ENCODE measurements at regions not wholly inside any gene's neighbourhood (a gene's known extent, or its start where the extent isn't known, plus 50 kb on each side); places are given as distances from the start of the nearest gene placed in this dataset.

- Mint-ChIP-seq H3K4me3 (no peak overlapping the region), H3K36me3 (ENCODE audit: low read depth) (no peaks in the 10 kb centered on the region), H3K27ac (no peak overlapping the region), H3K9me3 (peaks cover 10% of the 10 kb centered on the region), H3K4me1 (ENCODE audit: low read depth) (no peaks in the 10 kb centered on the region), H3K27me3 (ENCODE audit: low read depth) (no peaks in the 10 kb centered on the region)
- DNase-seq (ENCODE audit: low spot score): no peak
Observed at GRCh38 chr5:174364676-174365075, 319.2 kb downstream of the NSG2 start.

- Mint-ChIP-seq H3K27me3 (ENCODE audit: low read depth) (no peaks in the 10 kb centered on the region), H3K9me3 (no peaks in the 10 kb centered on the region), H3K4me1 (ENCODE audit: low read depth) (no peaks in the 10 kb centered on the region), H3K4me3 (no peak overlapping the region), H3K27ac (no peak overlapping the region), H3K36me3 (ENCODE audit: low read depth) (no peaks in the 10 kb centered on the region)
- no peak for DNase-seq (ENCODE audit: low spot score)
Observed at GRCh38 chr5:174371600-174372094, 326.1 kb downstream of the NSG2 start.

- no peak for DNase-seq (ENCODE audit: low spot score)
- H3K27ac Mint-ChIP-seq: no peak overlapping the region
- no peaks in the 10 kb centered on the region for H3K4me1 Mint-ChIP-seq (ENCODE audit: low read depth)
- H3K36me3 Mint-ChIP-seq (ENCODE audit: low read depth): no peaks in the 10 kb centered on the region
- H3K9me3 Mint-ChIP-seq: no peaks in the 10 kb centered on the region
- H3K27me3 Mint-ChIP-seq (ENCODE audit: low read depth): no peaks in the 10 kb centered on the region
- no peak overlapping the region for H3K4me3 Mint-ChIP-seq
Observed at GRCh38 chr5:174374206-174374605, 328.7 kb downstream of the NSG2 start.

- Mint-ChIP-seq H3K27me3 (ENCODE audit: low read depth) (no peaks in the 10 kb centered on the region), H3K36me3 (ENCODE audit: low read depth) (no peaks in the 10 kb centered on the region), H3K9me3 (no peaks in the 10 kb centered on the region), H3K4me1 (ENCODE audit: low read depth) (no peaks in the 10 kb centered on the region), H3K4me3 (no peak overlapping the region), H3K27ac (no peak overlapping the region)
- DNase-seq (ENCODE audit: low spot score): no peak
Observed at GRCh38 chr5:174376056-174376455, 330.6 kb downstream of the NSG2 start.

GRCh38 chr5:174376726-174377373 is 331.3 kb downstream of the NSG2 start:
- no peaks in the 10 kb centered on the region for H3K4me1 Mint-ChIP-seq (ENCODE audit: low read depth)
- no peaks in the 10 kb centered on the region for H3K9me3 Mint-ChIP-seq
- no peak overlapping the region for H3K27ac Mint-ChIP-seq
- no peak overlapping the region for H3K4me3 Mint-ChIP-seq
- no peaks in the 10 kb centered on the region for H3K27me3 Mint-ChIP-seq (ENCODE audit: low read depth)
- DNase-seq (ENCODE audit: low spot score): no peak
- no peaks in the 10 kb centered on the region for H3K36me3 Mint-ChIP-seq (ENCODE audit: low read depth)

- H3K4me3 Mint-ChIP-seq: no peak overlapping the region
- no peaks in the 10 kb centered on the region for H3K9me3 Mint-ChIP-seq
- no peaks in the 10 kb centered on the region for H3K36me3 Mint-ChIP-seq (ENCODE audit: low read depth)
- no peaks in the 10 kb centered on the region for H3K4me1 Mint-ChIP-seq (ENCODE audit: low read depth)
- H3K27ac Mint-ChIP-seq: no peak overlapping the region
- no peak for DNase-seq (ENCODE audit: low spot score)
- H3K27me3 Mint-ChIP-seq (ENCODE audit: low read depth): no peaks in the 10 kb centered on the region
Observed at GRCh38 chr5:174378121-174378874, 332.8 kb downstream of the NSG2 start.

- no peak overlapping the region for H3K4me3 Mint-ChIP-seq
- H3K27me3 Mint-ChIP-seq (ENCODE audit: low read depth): no peaks in the 10 kb centered on the region
- H3K36me3 Mint-ChIP-seq (ENCODE audit: low read depth): no peaks in the 10 kb centered on the region
- H3K4me1 Mint-ChIP-seq (ENCODE audit: low read depth): no peaks in the 10 kb centered on the region
- H3K9me3 Mint-ChIP-seq: no peaks in the 10 kb centered on the region
- no peak for DNase-seq (ENCODE audit: low spot score)
- no peak overlapping the region for H3K27ac Mint-ChIP-seq
Observed at GRCh38 chr5:174380311-174380710, 334.8 kb downstream of the NSG2 start.

GRCh38 chr5:174381241-174381640 is 335.7 kb downstream of the NSG2 start:
- Mint-ChIP-seq H3K9me3 (no peaks in the 10 kb centered on the region), H3K27me3 (ENCODE audit: low read depth) (no peaks in the 10 kb centered on the region), H3K27ac (no peak overlapping the region), H3K4me3 (no peak overlapping the region), H3K36me3 (ENCODE audit: low read depth) (no peaks in the 10 kb centered on the region), H3K4me1 (ENCODE audit: low read depth) (no peaks in the 10 kb centered on the region)
- no peak for DNase-seq (ENCODE audit: low spot score)

- no peaks in the 10 kb centered on the region for H3K9me3 Mint-ChIP-seq
- H3K27ac Mint-ChIP-seq: no peak overlapping the region
- H3K27me3 Mint-ChIP-seq (ENCODE audit: low read depth): no peaks in the 10 kb centered on the region
- no peaks in the 10 kb centered on the region for H3K36me3 Mint-ChIP-seq (ENCODE audit: low read depth)
- H3K4me1 Mint-ChIP-seq (ENCODE audit: low read depth): no peaks in the 10 kb centered on the region
- no peak for DNase-seq (ENCODE audit: low spot score)
- no peak overlapping the region for H3K4me3 Mint-ChIP-seq
Observed at GRCh38 chr5:174383210-174384167, 338.0 kb downstream of the NSG2 start.

GRCh38 chr5:174384509-174384947 is 339.0 kb downstream of the NSG2 start:
- no peak for DNase-seq (ENCODE audit: low spot score)
- H3K27me3 Mint-ChIP-seq (ENCODE audit: low read depth): no peaks in the 10 kb centered on the region
- no peak overlapping the region for H3K27ac Mint-ChIP-seq
- no peaks in the 10 kb centered on the region for H3K4me1 Mint-ChIP-seq (ENCODE audit: low read depth)
- H3K4me3 Mint-ChIP-seq: no peak overlapping the region
- H3K36me3 Mint-ChIP-seq (ENCODE audit: low read depth): no peaks in the 10 kb centered on the region
- no peaks in the 10 kb centered on the region for H3K9me3 Mint-ChIP-seq

GRCh38 chr5:174386306-174386705 is 338.1 kb upstream of the MSX2 start:
- no peak overlapping the region for H3K27ac Mint-ChIP-seq
- H3K9me3 Mint-ChIP-seq: no peaks in the 10 kb centered on the region

GRCh38 chr5:174386846-174387245 is 337.5 kb upstream of the MSX2 start:
- H3K4me3 Mint-ChIP-seq: no peak overlapping the region
- H3K36me3 Mint-ChIP-seq (ENCODE audit: low read depth): no peaks in the 10 kb centered on the region
- no peaks in the 10 kb centered on the region for H3K4me1 Mint-ChIP-seq (ENCODE audit: low read depth)
- H3K9me3 Mint-ChIP-seq: no peaks in the 10 kb centered on the region
- no peaks in the 10 kb centered on the region for H3K27me3 Mint-ChIP-seq (ENCODE audit: low read depth)
- H3K27ac Mint-ChIP-seq: no peak overlapping the region
- no peak for DNase-seq (ENCODE audit: low spot score)

More at GRCh38 chr5:174386306-174386705, 338.1 kb upstream of the MSX2 start:
- no peaks in the 10 kb centered on the region for H3K4me1 Mint-ChIP-seq (ENCODE audit: low read depth)
- no peak for DNase-seq (ENCODE audit: low spot score)
- H3K27me3 Mint-ChIP-seq (ENCODE audit: low read depth): no peaks in the 10 kb centered on the region
- no peaks in the 10 kb centered on the region for H3K36me3 Mint-ChIP-seq (ENCODE audit: low read depth)
- H3K4me3 Mint-ChIP-seq: no peak overlapping the region

GRCh38 chr5:174387448-174387847 is 336.9 kb upstream of the MSX2 start:
- H3K4me3 Mint-ChIP-seq: no peak overlapping the region
- H3K27me3 Mint-ChIP-seq (ENCODE audit: low read depth): no peaks in the 10 kb centered on the region
- DNase-seq (ENCODE audit: low spot score): no peak
- no peaks in the 10 kb centered on the region for H3K9me3 Mint-ChIP-seq
- no peak overlapping the region for H3K27ac Mint-ChIP-seq
- no peaks in the 10 kb centered on the region for H3K4me1 Mint-ChIP-seq (ENCODE audit: low read depth)
- H3K36me3 Mint-ChIP-seq (ENCODE audit: low read depth): no peaks in the 10 kb centered on the region

- Mint-ChIP-seq H3K4me1 (ENCODE audit: low read depth) (no peaks in the 10 kb centered on the region), H3K4me3 (no peak overlapping the region), H3K27me3 (ENCODE audit: low read depth) (no peaks in the 10 kb centered on the region), H3K27ac (no peak overlapping the region), H3K36me3 (ENCODE audit: low read depth) (no peaks in the 10 kb centered on the region), H3K9me3 (no peaks in the 10 kb centered on the region)
- DNase-seq (ENCODE audit: low spot score): no peak
Observed at GRCh38 chr5:174392892-174393291, 331.5 kb upstream of the MSX2 start.
